ENCODE measurements at regions not wholly inside any gene's neighbourhood (a gene's known extent, or its start where the extent isn't known, plus 50 kb on each side); places are given as distances from the start of the nearest gene placed in this dataset.

DNA sequence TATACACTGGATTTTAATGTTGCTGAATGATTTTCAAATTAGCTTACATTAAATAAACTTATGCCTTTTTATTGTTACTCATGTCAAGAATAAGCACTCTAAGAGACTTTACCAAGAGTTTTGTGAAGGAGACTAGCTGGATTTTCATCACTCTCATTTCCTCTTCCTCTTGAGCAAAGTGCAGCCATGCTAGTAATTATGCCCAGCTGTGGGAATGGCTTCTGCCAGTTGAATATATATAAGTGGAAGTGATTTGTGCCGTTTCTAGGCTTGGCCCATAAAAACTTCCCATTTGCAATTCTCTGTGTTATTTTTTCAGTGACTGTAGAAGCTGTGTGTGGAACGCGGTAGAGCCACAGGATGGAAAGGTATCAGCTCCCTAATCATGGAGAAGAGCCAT, 255.8 kb downstream of the HDGFL1 start:
- TF ChIP-seq POLR2A (IDR thresholded peaks at IDR 0.05) (no peak), POLR2AphosphoS5 (IDR thresholded peaks at IDR 0.05) (no peak), EP300 (IDR thresholded peaks at IDR 0.05) (no peak)
- TF ChIP-seq, protein P1, sequence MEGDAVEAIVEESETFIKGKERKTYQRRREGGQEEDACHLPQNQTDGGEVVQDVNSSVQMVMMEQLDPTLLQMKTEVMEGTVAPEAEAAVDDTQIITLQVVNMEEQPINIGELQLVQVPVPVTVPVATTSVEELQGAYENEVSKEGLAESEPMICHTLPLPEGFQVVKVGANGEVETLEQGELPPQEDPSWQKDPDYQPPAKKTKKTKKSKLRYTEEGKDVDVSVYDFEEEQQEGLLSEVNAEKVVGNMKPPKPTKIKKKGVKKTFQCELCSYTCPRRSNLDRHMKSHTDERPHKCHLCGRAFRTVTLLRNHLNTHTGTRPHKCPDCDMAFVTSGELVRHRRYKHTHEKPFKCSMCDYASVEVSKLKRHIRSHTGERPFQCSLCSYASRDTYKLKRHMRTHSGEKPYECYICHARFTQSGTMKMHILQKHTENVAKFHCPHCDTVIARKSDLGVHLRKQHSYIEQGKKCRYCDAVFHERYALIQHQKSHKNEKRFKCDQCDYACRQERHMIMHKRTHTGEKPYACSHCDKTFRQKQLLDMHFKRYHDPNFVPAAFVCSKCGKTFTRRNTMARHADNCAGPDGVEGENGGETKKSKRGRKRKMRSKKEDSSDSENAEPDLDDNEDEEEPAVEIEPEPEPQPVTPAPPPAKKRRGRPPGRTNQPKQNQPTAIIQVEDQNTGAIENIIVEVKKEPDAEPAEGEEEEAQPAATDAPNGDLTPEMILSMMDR (IDR thresholded peaks at IDR 0.05): no peak

Measured in stomach (tissue), 4 donors.